ENCODE measurements at regions not wholly inside any gene's neighbourhood (a gene's known extent, or its start where the extent isn't known, plus 50 kb on each side); places are given as distances from the start of the nearest gene placed in this dataset.

GRCh38 chr6:168895102-168895812, 358.4 kb downstream of the THBS2 start:
- peak overlapping the region in 3 of 4 donors; percentile 60 to 76 (median 73) for H3K27ac ChIP-seq
- H3K9me3 ChIP-seq, result no peaks in the 10 kb centered on the region
- H3K27me3 ChIP-seq, result no peaks in the 10 kb centered on the region
- H3K36me3 ChIP-seq (replicated peaks in 1 of 2; ENCODE audit: insufficient read depth in 1 of 2, low read depth in 2 of 2), result no peaks in the 10 kb centered on the region
- ATAC-seq, result peak; percentile 93
- TF ChIP-seq CTCF (IDR thresholded peaks at IDR 0.05) (peak; percentile 84 to 95 (median 92)), POLR2A (IDR thresholded peaks at IDR 0.05) (no peak)
- DNase-seq, result peak; percentile 88 to 90 (median 88)
- H3K4me1 ChIP-seq, result peaks cover 14% of the 10 kb centered on the region
- WGBS, 2 donors, result 15 to 17% methylated on average over 17 of the region's 17 CpGs
- intact Hi-C loops (cut with DNase I), result no loop called here
- no peak overlapping the region for H3K4me3 ChIP-seq

- Histone ChIP-seq H3K4me3 (no peak overlapping the region), H3K4me1 (peaks cover 23% of the 10 kb centered on the region), H3K27ac (no peak overlapping the region), H3K27me3 (no peaks in the 10 kb centered on the region), H3K9me3 (no peaks in the 10 kb centered on the region), H3K36me3 (replicated peaks in 1 of 2; ENCODE audit: insufficient read depth in 1 of 2, low read depth in 2 of 2) (no peaks in the 10 kb centered on the region)
- ATAC-seq, result no peak
- WGBS, 2 donors, result 39% methylated on average over 4 of the region's 5 CpGs; no CpG with 5 or more reads in 1 of the 2 donors
- intact Hi-C loops (cut with DNase I), result no loop called here
- no peak for TF ChIP-seq CTCF (IDR thresholded peaks at IDR 0.05)
- TF ChIP-seq POLR2A (IDR thresholded peaks at IDR 0.05), result no peak
- DNase-seq, result no peak
Observed at GRCh38 chr6:168892031-168892430, 361.6 kb downstream of the THBS2 start.

- H3K9me3 ChIP-seq, result no peaks in the 10 kb centered on the region
- H3K4me3 ChIP-seq, result no peak overlapping the region
- intact Hi-C loops (cut with DNase I), result no loop called here
- DNase-seq (no peak), ATAC-seq (no peak)
- TF ChIP-seq CTCF (IDR thresholded peaks at IDR 0.05), result no peak
- TF ChIP-seq POLR2A (IDR thresholded peaks at IDR 0.05), result no peak
- H3K27ac ChIP-seq, result no peak overlapping the region
- 61 to 77% methylated on average over 3 of the region's 3 CpGs for WGBS, 2 donors
- peaks cover 15% of the 10 kb centered on the region for H3K4me1 ChIP-seq
- no peaks in the 10 kb centered on the region for H3K36me3 ChIP-seq (replicated peaks in 1 of 2; ENCODE audit: insufficient read depth in 1 of 2, low read depth in 2 of 2)
- peaks cover 0 to 5% of the 10 kb centered on the region in 2 donors for H3K27me3 ChIP-seq
Observed at GRCh38 chr6:168890981-168891365, 362.7 kb downstream of the THBS2 start.

GRCh38 chr6:168890306-168890980, 363.2 kb downstream of the THBS2 start:
- H3K36me3 ChIP-seq (replicated peaks in 1 of 2; ENCODE audit: insufficient read depth in 1 of 2, low read depth in 2 of 2), result no peaks in the 10 kb centered on the region
- H3K27me3 ChIP-seq, result peaks cover 0 to 5% of the 10 kb centered on the region in 2 donors
- peaks cover 13% of the 10 kb centered on the region for H3K4me1 ChIP-seq
- intact Hi-C loops (cut with DNase I), result no loop called here
- WGBS, 2 donors, result 66 to 68% methylated on average over 23 to 26 of the region's 26 CpGs
- no peak for TF ChIP-seq POLR2A (IDR thresholded peaks at IDR 0.05)
- no peak for TF ChIP-seq CTCF (IDR thresholded peaks at IDR 0.05)
- H3K9me3 ChIP-seq, result no peaks in the 10 kb centered on the region
- no peak for ATAC-seq
- H3K4me3 ChIP-seq, result no peak overlapping the region
- no peak for DNase-seq
- no peak overlapping the region for H3K27ac ChIP-seq

Measured in body of pancreas (tissue), 4 donors.